ENCODE measurements at regions not wholly inside any gene's neighbourhood (a gene's known extent, or its start where the extent isn't known, plus 50 kb on each side); places are given as distances from the start of the nearest gene placed in this dataset.
A peak's percentile ranks its signal among the peaks of the same experiment; 100 is the strongest.

DNA sequence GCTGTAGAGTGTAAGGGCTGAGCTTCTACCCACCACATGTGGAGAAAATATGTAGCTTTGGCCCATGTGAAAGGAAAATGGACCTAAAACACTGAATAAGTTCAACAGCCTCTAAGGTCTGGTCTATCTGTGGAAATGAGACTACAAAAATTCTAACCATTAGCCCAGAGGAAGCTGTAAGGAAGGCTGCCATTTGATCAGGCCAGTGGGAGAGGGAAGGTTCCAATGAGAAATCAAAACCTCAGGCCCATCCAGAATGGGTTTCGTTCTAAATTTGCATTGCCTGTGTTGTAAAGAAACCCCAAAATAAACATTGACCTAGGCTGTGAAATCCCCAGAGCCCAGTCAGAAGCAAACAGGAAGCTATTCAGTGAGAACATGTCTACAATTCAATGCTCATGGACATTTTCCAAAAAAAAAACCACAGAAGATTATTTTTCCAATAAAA, 320.4 kb upstream of the SLC7A11 start:
- H3K9ac ChIP-seq (ENCODE audit: insufficient read depth, low read length, poor library complexity, severe bottlenecking) = no peak overlapping the region
- H2AFZ ChIP-seq (ENCODE audit: insufficient read depth, low read depth, low read length, poor library complexity, severe bottlenecking) = no peak overlapping the region
- Mint-ChIP-seq H3K27ac (no peak overlapping the region), H3K27me3 (ENCODE audit: low read depth in 3 of 3) (peaks cover 0 to 5% (median 2%) of the 10 kb centered on the region in 3 donors), H3K4me1 (no peaks in the 10 kb centered on the region), H3K36me3 (no peaks in the 10 kb centered on the region), H3K4me3 (no peak overlapping the region), H3K9me3 (peaks cover 0 to 9% (median 2%) of the 10 kb centered on the region in 7 donors)
- no peak overlapping the region for H3K27ac ChIP-seq (ENCODE audit: low read depth in 1 of 2, low read length in 2 of 2)
- no peak overlapping the region for H3K4me2 ChIP-seq (replicated peaks; ENCODE audit: extremely low read depth, low read length, poor library complexity, severe bottlenecking)
- no CpG with 5 or more reads among the region's 1 CpG for WGBS (ENCODE audit: insufficient coverage)
- no peaks in the 10 kb centered on the region for H4K20me1 ChIP-seq (ENCODE audit: insufficient read depth, low read length)
- no peaks in the 10 kb centered on the region for H3K4me1 ChIP-seq (ENCODE audit: control insufficient read depth in 1 of 2, insufficient read depth in 2 of 2, low read length in 2 of 2)
- H3K4me3 ChIP-seq (replicated peaks in 1 of 3; ENCODE audit: low read depth in 2 of 3, low read length in 3 of 3) = no peak overlapping the region
- H3K79me2 ChIP-seq (ENCODE audit: insufficient read depth, low read length) = no peaks in the 10 kb centered on the region
- no peak for DNase-seq
- H3K36me3 ChIP-seq (replicated peaks in 1 of 2; ENCODE audit: control insufficient read depth in 1 of 2, insufficient read depth in 2 of 2, low read length in 2 of 2) = no peaks in the 10 kb centered on the region
- no peaks in the 10 kb centered on the region for H3K27me3 ChIP-seq (ENCODE audit: control insufficient read depth in 2 of 2, insufficient read depth in 2 of 2, low read length in 2 of 2)
- H3K9me3 ChIP-seq (replicated peaks in 1 of 2; ENCODE audit: control insufficient read depth in 1 of 2, insufficient read depth in 1 of 2, low read length in 2 of 2) = no peaks in the 10 kb centered on the region
- intact Hi-C loops (cut with micrococcal nuclease) = no loop called here
- no peak for TF ChIP-seq CTCF (IDR thresholded peaks at IDR 0.05)

DNA sequence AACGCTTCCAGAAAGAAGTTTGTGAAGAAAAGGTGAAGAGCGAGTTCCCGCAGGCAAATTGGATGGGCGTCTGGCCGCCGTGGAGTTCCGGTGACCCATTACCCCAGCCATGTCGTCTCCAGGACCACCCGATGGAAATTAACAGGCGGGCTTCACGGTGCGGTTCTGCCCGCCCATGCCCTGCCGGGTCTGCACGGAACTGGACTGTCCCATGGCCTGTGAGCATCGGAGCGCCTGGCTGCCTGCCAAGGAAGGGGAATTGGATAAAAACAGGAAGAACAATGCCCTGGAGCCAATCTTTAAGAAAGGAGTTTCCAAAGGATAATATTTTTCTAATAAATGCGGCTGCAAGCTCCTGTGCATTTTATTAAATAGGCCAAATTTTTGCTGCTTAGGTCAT, 319.8 kb upstream of the SLC7A11 start:
- H4K20me1 ChIP-seq (ENCODE audit: insufficient read depth, low read length) = no peaks in the 10 kb centered on the region

More for the DNA sequence above, 319.8 kb upstream of the SLC7A11 start:
- no peaks in the 10 kb centered on the region for H3K79me2 ChIP-seq (ENCODE audit: insufficient read depth, low read length)
- Mint-ChIP-seq H3K27ac (peak overlapping the region in 1 of 7 donors; percentile 11), H3K9me3 (peaks cover 0 to 9% (median 2%) of the 10 kb centered on the region in 7 donors), H3K27me3 (ENCODE audit: low read depth in 3 of 3) (peaks cover 1 to 4% (median 2%) of the 10 kb centered on the region in 3 donors), H3K36me3 (no peaks in the 10 kb centered on the region), H3K4me3 (no peak overlapping the region), H3K4me1 (no peaks in the 10 kb centered on the region)
- H2AFZ ChIP-seq (ENCODE audit: insufficient read depth, low read depth, low read length, poor library complexity, severe bottlenecking) = no peak overlapping the region
- no peaks in the 10 kb centered on the region for H3K27me3 ChIP-seq (ENCODE audit: control insufficient read depth in 2 of 2, insufficient read depth in 2 of 2, low read length in 2 of 2)
- intact Hi-C loops (cut with micrococcal nuclease) = no loop called here
- DNase-seq = no peak
- no peaks in the 10 kb centered on the region for H3K9me3 ChIP-seq (replicated peaks in 1 of 2; ENCODE audit: control insufficient read depth in 1 of 2, insufficient read depth in 1 of 2, low read length in 2 of 2)
- H3K4me3 ChIP-seq (replicated peaks in 1 of 3; ENCODE audit: low read depth in 2 of 3, low read length in 3 of 3) = no peak overlapping the region
- H3K36me3 ChIP-seq (replicated peaks in 1 of 2; ENCODE audit: control insufficient read depth in 1 of 2, insufficient read depth in 2 of 2, low read length in 2 of 2) = no peaks in the 10 kb centered on the region
- no peak overlapping the region for H3K27ac ChIP-seq (ENCODE audit: low read depth in 1 of 2, low read length in 2 of 2)
- 98% methylated on average over 11 of the region's 18 CpGs for WGBS (ENCODE audit: insufficient coverage)
- no peaks in the 10 kb centered on the region for H3K4me1 ChIP-seq (ENCODE audit: control insufficient read depth in 1 of 2, insufficient read depth in 2 of 2, low read length in 2 of 2)
- no peak overlapping the region for H3K4me2 ChIP-seq (replicated peaks; ENCODE audit: extremely low read depth, low read length, poor library complexity, severe bottlenecking)
- no peak for TF ChIP-seq CTCF (IDR thresholded peaks at IDR 0.05)
- H3K9ac ChIP-seq (ENCODE audit: insufficient read depth, low read length, poor library complexity, severe bottlenecking) = no peak overlapping the region

All from CD14-positive monocyte (primary cell).